ENCODE measurements at regions not wholly inside any gene's neighbourhood (a gene's known extent, or its start where the extent isn't known, plus 50 kb on each side); places are given as distances from the start of the nearest gene placed in this dataset.

DNA sequence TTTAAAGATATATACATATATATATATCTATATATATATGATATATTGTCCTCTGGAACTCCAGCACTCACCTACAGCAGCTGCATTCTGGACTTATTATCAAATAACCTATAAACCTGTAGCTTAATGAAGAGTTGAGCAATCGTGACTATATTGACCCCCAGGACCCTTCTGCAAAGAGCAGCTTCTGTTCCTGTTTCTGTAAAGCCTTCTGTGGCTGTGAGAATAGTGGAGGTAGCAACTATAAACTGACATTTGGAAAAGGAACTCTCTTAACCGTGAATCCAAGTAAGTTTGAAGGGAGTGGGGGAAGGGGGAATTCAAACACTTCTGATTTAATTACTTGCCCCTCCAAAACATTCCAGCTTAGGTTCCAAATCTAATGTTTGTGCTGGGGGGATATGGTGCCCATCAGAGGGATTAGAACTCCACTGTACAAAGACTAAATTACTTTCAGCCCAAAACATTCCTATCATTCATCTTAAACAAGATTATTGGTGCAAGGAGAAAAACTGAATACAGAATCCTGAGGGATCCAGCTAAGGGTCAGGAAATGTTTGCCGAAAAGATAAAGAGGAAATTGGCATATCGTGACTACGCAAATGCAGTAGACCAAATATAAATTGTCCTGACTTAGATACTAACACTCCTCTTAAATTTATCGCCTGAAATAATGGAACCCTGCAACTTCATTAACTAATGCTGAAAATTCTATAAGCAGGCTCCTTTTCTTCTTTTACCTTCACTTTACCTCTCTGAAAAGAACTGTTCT lies 106.1 kb downstream of the DAD1 start:
- Histone ChIP-seq H3K14ac (ENCODE audit: insufficient read length) (no peak overlapping the region), H2BK15ac (ENCODE audit: low read length) (no peak overlapping the region), H3K4me3 (ENCODE audit: extremely low read depth in 1 of 4, insufficient read depth in 2 of 4, low read depth in 3 of 4, low read length in 4 of 4) (no peak overlapping the region), H3K9me3 (ENCODE audit: insufficient read depth in 2 of 2, low read depth in 1 of 2, low read length in 1 of 2) (no peaks in the 10 kb centered on the region), H4K20me1 (replicated peaks in 1 of 2; ENCODE audit: control insufficient read depth in 1 of 2, insufficient read depth in 2 of 2, low read length in 2 of 2) (no peaks in the 10 kb centered on the region), H2BK20ac (ENCODE audit: low read length) (no peak overlapping the region), H2AK5ac (ENCODE audit: low read depth, low read length) (no peak overlapping the region), H3K56ac (replicated peaks; ENCODE audit: insufficient read length, low read depth, low read length) (no peak overlapping the region), H3K4me2 (ENCODE audit: insufficient read depth in 1 of 2, low read depth in 2 of 2, low read length in 2 of 2) (no peak overlapping the region), H2BK5ac (ENCODE audit: low read depth, low read length) (no peak overlapping the region), H3K4me1 (replicated peaks in 1 of 4; ENCODE audit: control insufficient read depth in 3 of 4, insufficient read depth in 4 of 4, low read length in 3 of 4) (peaks cover 0 to 8% (median 5%) of the 10 kb centered on the region in 4 experiments; a peak in 4 of 7 replicates), H3K79me1 (ENCODE audit: low read depth, low read length) (no peaks in the 10 kb centered on the region), H2BK12ac (ENCODE audit: low read depth, low read length) (no peak overlapping the region), H3K27me3 (replicated peaks in 1 of 4; ENCODE audit: control insufficient read depth in 3 of 4, extremely low read depth in 1 of 4, insufficient read depth in 3 of 4, low read length in 3 of 4) (no peaks in the 10 kb centered on the region), H3K23ac (ENCODE audit: insufficient read length) (no peak overlapping the region), H2AFZ (ENCODE audit: low read length) (no peak overlapping the region), H4K91ac (replicated peaks; ENCODE audit: insufficient read length, low read length) (no peak overlapping the region), H3K18ac (ENCODE audit: extremely low read depth, low read length) (no peak overlapping the region), H2BK120ac (replicated peaks; ENCODE audit: low read depth, low read length) (no peak overlapping the region), H4K8ac (ENCODE audit: extremely low read depth, insufficient read depth, low read length) (no peak overlapping the region), H3K23me2 (ENCODE audit: low read depth, low read length) (no peaks in the 10 kb centered on the region), H4K5ac (ENCODE audit: insufficient read length, low read depth, low read length) (no peak overlapping the region), H3K36me3 (ENCODE audit: control insufficient read depth in 2 of 4, insufficient read depth in 4 of 4, low read length in 3 of 4) (no peaks in the 10 kb centered on the region), H3K4ac (replicated peaks; ENCODE audit: insufficient read length, low read depth, low read length) (no peak overlapping the region), H3K27ac (ENCODE audit: low read depth, low read length) (no peak overlapping the region), H3K9ac (replicated peaks in 1 of 4; ENCODE audit: extremely low read depth in 1 of 4, low read depth in 3 of 4, low read length in 3 of 4) (no peak overlapping the region), H3K79me2 (ENCODE audit: control insufficient read depth in 1 of 2, insufficient read depth in 2 of 2, low read length in 2 of 2) (no peaks in the 10 kb centered on the region)
- FAIRE-seq (no peak), DNase-seq (ENCODE audit: low read depth in 1 of 2, low spot score in 2 of 2) (no peak)
- POLR2A ChIA-PET (ENCODE audit: partially characterized antibody), result interaction anchor here (0.5 kb wide), 1 partner anchor 12 kb away, joined by 3 read pairs; no protein-coding TSS in a partner anchor
- no peak for TF ChIP-seq TEAD4 (IDR thresholded peaks at IDR 0.05; ENCODE audit: low read depth, low read length)
- TF ChIP-seq PHF8 (conservative IDR thresholded peaks at IDR 0.05; ENCODE audit: low read depth, low read length), result no peak
- TF ChIP-seq TBP (IDR thresholded peaks at IDR 0.05; ENCODE audit: low read depth, low read length), result no peak
- TF ChIP-seq, protein P1, sequence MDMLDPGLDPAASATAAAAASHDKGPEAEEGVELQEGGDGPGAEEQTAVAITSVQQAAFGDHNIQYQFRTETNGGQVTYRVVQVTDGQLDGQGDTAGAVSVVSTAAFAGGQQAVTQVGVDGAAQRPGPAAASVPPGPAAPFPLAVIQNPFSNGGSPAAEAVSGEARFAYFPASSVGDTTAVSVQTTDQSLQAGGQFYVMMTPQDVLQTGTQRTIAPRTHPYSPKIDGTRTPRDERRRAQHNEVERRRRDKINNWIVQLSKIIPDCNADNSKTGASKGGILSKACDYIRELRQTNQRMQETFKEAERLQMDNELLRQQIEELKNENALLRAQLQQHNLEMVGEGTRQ (IDR thresholded peaks at IDR 0.05; ENCODE audit: low read length), result no peak
- CTCF ChIA-PET (ENCODE audit: partially characterized antibody), result interaction anchor here (0.7 to 1.5 kb wide), 8 partner anchors 9 to 371 kb away, joined by 3 to 4 read pairs (median 3); no protein-coding TSS in a partner anchor
- 89% methylated on average over 6 of the region's 6 CpGs; no CpG with 5 or more reads in 1 of the 2 experiments for WGBS, 2 experiments (ENCODE audit: extremely low coverage in 1 of 2, insufficient coverage in 1 of 2, insufficient read length in 1 of 2, insufficient replicate concordance in 2 of 2, low coverage in 1 of 2, low lambda C conversion rate in 2 of 2, missing lambda C conversion rate in 1 of 2)
